Gastrocnemius medialis (tissue), 4 donors: ENCODE measurements at regions not wholly inside any gene's neighbourhood (a gene's known extent, or its start where the extent isn't known, plus 50 kb on each side); places are given as distances from the start of the nearest gene placed in this dataset.
A peak's percentile ranks its signal among the peaks of the same experiment; 100 is the strongest.

Experiments used
- ATAC-seq, 2 donors: fragments of 150-250 bp; one replicate each; pipeline ENCODE4 v1.9.1; 2016
- DNase-seq, 2 donors: peaks; one replicate each; pipeline ENCODE4 v3.0.0-alpha.2; 2019
- H3K27ac ChIP-seq, 4 donors: fragments of 200-600 bp; sonication (generic); 1 replicate in 1 of 4; 2 replicates in 3 of 4; pipeline ENCODE4 v1.5.1; 2016 to 2018; ENCODE audit warnings: mild to moderate bottlenecking in 2 of 4, moderate library complexity in 1 of 4
- H3K27me3 ChIP-seq, 3 donors: fragments of 200-600 bp; sonication (generic) in 2 of 3; 1 replicate in 1 of 3; 2 replicates in 2 of 3; pipeline versions ENCODE4 v1.5.1 to v1.6.0; 2016 to 2019; ENCODE audit warnings: mild to moderate bottlenecking in 1 of 3, moderate library complexity in 1 of 3
- H3K36me3 ChIP-seq, 2 donors: fragments of 200-600 bp; sonication (generic) in 1 of 2; one replicate each; pipeline ENCODE4 v1.5.1; 2017 to 2018
- H3K4me1 ChIP-seq, 2 donors: fragments of 200-600 bp; sonication (generic) in 1 of 2; one replicate each; pipeline ENCODE4 v1.5.1; 2016 to 2017; ENCODE audit warnings: mild to moderate bottlenecking in 2 of 2
- H3K4me3 ChIP-seq, 4 donors: fragments of 200-600 bp; sonication (generic) in 3 of 4; 1 replicate in 1 of 4; 2 replicates in 3 of 4; pipeline ENCODE4 v1.5.1; 2016 to 2019; ENCODE audit warnings: mild to moderate bottlenecking in 2 of 4
- H3K9me3 ChIP-seq, 3 donors: fragments of 200-600 bp; sonication (generic) in 2 of 3; 1 replicate in 1 of 3; 2 replicates in 2 of 3; pipeline ENCODE4 v1.5.1; 2016 to 2019
- CTCF ChIP-seq, 5 experiments: fragments of 450-650 bp in 3 of 5; fragments of 200-600 bp in 2 of 5; sonication (generic) in 2 of 5; IDR thresholded peaks in 4 of 5; conservative IDR thresholded peaks in 1 of 5; 1 replicate in 4 of 5; 2 replicates in 1 of 5; pipeline ENCODE4 v1.5.1; 2016 to 2019; ENCODE audit warnings: antibody characterized with exemption in 5 of 5, mild to moderate bottlenecking in 3 of 5, moderate library complexity in 3 of 5
- POLR2A ChIP-seq, 2 donors: fragments of 450-650 bp; IDR thresholded peaks; one replicate each; pipeline ENCODE4 v1.6.1; 2017; ENCODE audit warnings: antibody characterized with exemption in 2 of 2, mild to moderate bottlenecking in 2 of 2, moderate library complexity in 2 of 2
- in situ Hi-C, 4 donors: fragments of 200-750 bp; cut with MboI; loops; one replicate each; pipeline versions ENCODE4 v1.15.0 to v1.8.0; 2017; ENCODE audit warnings: low sequenced_read_pairs in 4 of 4
- intact Hi-C: fragments of 100-400 bp; cut with DNase I; formaldehyde crosslinking; loops from one replicate; pipeline ENCODE4 v1.15.1; 2023; ENCODE audit warnings: low total_unique reads

GRCh38 chr18:76626991-76627390 lies 131.9 kb upstream of the ZNF516 start:
- ATAC-seq (no peak), DNase-seq (no peak)
- Histone ChIP-seq H3K36me3 (no peaks in the 10 kb centered on the region), H3K27me3 (no peaks in the 10 kb centered on the region), H3K27ac (no peak overlapping the region), H3K4me1 (no peaks in the 10 kb centered on the region), H3K4me3 (no peak overlapping the region), H3K9me3 (no peaks in the 10 kb centered on the region)
- TF ChIP-seq POLR2A (IDR thresholded peaks at IDR 0.05) = no peak
- intact Hi-C loops (no loop called here), in situ Hi-C loops (no loop called here)

- Histone ChIP-seq H3K9me3 (no peaks in the 10 kb centered on the region), H3K27me3 (no peaks in the 10 kb centered on the region), H3K36me3 (no peaks in the 10 kb centered on the region), H3K4me3 (no peak overlapping the region), H3K4me1 (peaks cover 8 to 10% of the 10 kb centered on the region in 2 donors), H3K27ac (no peak overlapping the region)
- TF ChIP-seq CTCF (IDR thresholded peaks at IDR 0.05 in 4 of 5, conservative IDR thresholded peaks at IDR 0.05 in 1 of 5) = no peak
- TF ChIP-seq POLR2A (IDR thresholded peaks at IDR 0.05) = no peak
- intact Hi-C loops (no loop called here), in situ Hi-C loops (no loop called here)
- DNase-seq = no peak
- no peak for ATAC-seq
Measured at GRCh38 chr18:76622651-76623050, 127.6 kb upstream of the ZNF516 start.

GRCh38 chr18:76621782-76622495 lies 126.9 kb upstream of the ZNF516 start:
- TF ChIP-seq CTCF (IDR thresholded peaks at IDR 0.05 in 4 of 5, conservative IDR thresholded peaks at IDR 0.05 in 1 of 5) (no peak), POLR2A (IDR thresholded peaks at IDR 0.05) (no peak)
- no peaks in the 10 kb centered on the region for H3K27me3 ChIP-seq
- ATAC-seq (no peak), DNase-seq (no peak)
- no peaks in the 10 kb centered on the region for H3K36me3 ChIP-seq
- in situ Hi-C loops = no loop called here
- H3K4me3 ChIP-seq = no peak overlapping the region
- H3K9me3 ChIP-seq = no peaks in the 10 kb centered on the region
- peaks cover 8 to 10% of the 10 kb centered on the region in 2 donors for H3K4me1 ChIP-seq
- H3K27ac ChIP-seq = no peak overlapping the region
- intact Hi-C loops = loop anchor here (2.0 kb wide), 1 partner anchor 223 kb away; no protein-coding TSS in a partner anchor

- in situ Hi-C loops = no loop called here
- TF ChIP-seq POLR2A (IDR thresholded peaks at IDR 0.05) = no peak
- no peak for TF ChIP-seq CTCF (IDR thresholded peaks at IDR 0.05 in 4 of 5, conservative IDR thresholded peaks at IDR 0.05 in 1 of 5)
Measured at GRCh38 chr18:76621226-76621625, 126.2 kb upstream of the ZNF516 start.

GRCh38 chr18:76620321-76621170 lies 125.5 kb upstream of the ZNF516 start:
- peak; percentile 15 to 59 for DNase-seq
- TF ChIP-seq POLR2A (IDR thresholded peaks at IDR 0.05) (no peak), CTCF (IDR thresholded peaks at IDR 0.05 in 4 of 5, conservative IDR thresholded peaks at IDR 0.05 in 1 of 5) (peak; percentile 3 to 69 (median 27))
- peak overlapping the region; percentile 36 to 55 (median 44) for H3K4me3 ChIP-seq
- H3K4me1 ChIP-seq = peaks cover 8 to 10% of the 10 kb centered on the region in 2 donors
- H3K27me3 ChIP-seq = no peaks in the 10 kb centered on the region
- in situ Hi-C loops = no loop called here
- peak overlapping the region in 2 of 4 donors; percentile 47 to 52 for H3K27ac ChIP-seq
- H3K9me3 ChIP-seq = no peaks in the 10 kb centered on the region
- peak; percentile 44 to 80 for ATAC-seq
- H3K36me3 ChIP-seq = no peaks in the 10 kb centered on the region
- intact Hi-C loops = loop anchor here (2.0 kb wide), 1 partner anchor 222 kb away; no protein-coding TSS in a partner anchor

More at GRCh38 chr18:76621226-76621625, 126.2 kb upstream of the ZNF516 start:
- no peak for DNase-seq
- H3K27ac ChIP-seq = no peak overlapping the region
- intact Hi-C loops = loop anchor here (2.0 kb wide), 1 partner anchor 222 kb away; no protein-coding TSS in a partner anchor
- ATAC-seq = no peak
- no peaks in the 10 kb centered on the region for H3K9me3 ChIP-seq
- no peaks in the 10 kb centered on the region for H3K36me3 ChIP-seq
- peaks cover 8 to 10% of the 10 kb centered on the region in 2 donors for H3K4me1 ChIP-seq
- H3K27me3 ChIP-seq = no peaks in the 10 kb centered on the region
- H3K4me3 ChIP-seq = no peak overlapping the region
